ENCODE measurements at regions not wholly inside any gene's neighbourhood (a gene's known extent, or its start where the extent isn't known, plus 50 kb on each side); places are given as distances from the start of the nearest gene placed in this dataset.

- TF ChIP-seq, protein P1, sequence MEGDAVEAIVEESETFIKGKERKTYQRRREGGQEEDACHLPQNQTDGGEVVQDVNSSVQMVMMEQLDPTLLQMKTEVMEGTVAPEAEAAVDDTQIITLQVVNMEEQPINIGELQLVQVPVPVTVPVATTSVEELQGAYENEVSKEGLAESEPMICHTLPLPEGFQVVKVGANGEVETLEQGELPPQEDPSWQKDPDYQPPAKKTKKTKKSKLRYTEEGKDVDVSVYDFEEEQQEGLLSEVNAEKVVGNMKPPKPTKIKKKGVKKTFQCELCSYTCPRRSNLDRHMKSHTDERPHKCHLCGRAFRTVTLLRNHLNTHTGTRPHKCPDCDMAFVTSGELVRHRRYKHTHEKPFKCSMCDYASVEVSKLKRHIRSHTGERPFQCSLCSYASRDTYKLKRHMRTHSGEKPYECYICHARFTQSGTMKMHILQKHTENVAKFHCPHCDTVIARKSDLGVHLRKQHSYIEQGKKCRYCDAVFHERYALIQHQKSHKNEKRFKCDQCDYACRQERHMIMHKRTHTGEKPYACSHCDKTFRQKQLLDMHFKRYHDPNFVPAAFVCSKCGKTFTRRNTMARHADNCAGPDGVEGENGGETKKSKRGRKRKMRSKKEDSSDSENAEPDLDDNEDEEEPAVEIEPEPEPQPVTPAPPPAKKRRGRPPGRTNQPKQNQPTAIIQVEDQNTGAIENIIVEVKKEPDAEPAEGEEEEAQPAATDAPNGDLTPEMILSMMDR (IDR thresholded peaks at IDR 0.05) = no peak
- no peak for TF ChIP-seq POLR2A (IDR thresholded peaks at IDR 0.05)
- no peak for TF ChIP-seq EP300 (IDR thresholded peaks at IDR 0.05)
- no peak for TF ChIP-seq POLR2AphosphoS5 (IDR thresholded peaks at IDR 0.05)
- Histone ChIP-seq H3K4me1 (no peaks in the 10 kb centered on the region), H3K27ac (no peak overlapping the region), H3K27me3 (peaks cover 5% of the 10 kb centered on the region), H3K9me3 (peaks cover 0 to 42% (median 0%) of the 10 kb centered on the region in 3 donors), H3K4me3 (no peak overlapping the region), H3K36me3 (no peaks in the 10 kb centered on the region)
- no peak for ATAC-seq
- 92 to 100% methylated on average over 1 to 6 of the region's 6 CpGs for whole genome bisulfite sequencing, 2 donors (ENCODE audit: low coverage in 1 of 2)
Observed at GRCh38 chr2:172193331-172194089, 90.8 kb upstream of the DLX2 start.

GRCh38 chr2:172195836-172196376 lies 93.2 kb upstream of the DLX2 start:
- Histone ChIP-seq H3K4me1 (no peaks in the 10 kb centered on the region), H3K27ac (no peak overlapping the region), H3K36me3 (no peaks in the 10 kb centered on the region), H3K9me3 (peaks cover 0 to 53% (median 0%) of the 10 kb centered on the region in 3 donors), H3K4me3 (no peak overlapping the region), H3K27me3 (peaks cover 5% of the 10 kb centered on the region)
- TF ChIP-seq POLR2A (IDR thresholded peaks at IDR 0.05) (no peak), POLR2AphosphoS5 (IDR thresholded peaks at IDR 0.05) (no peak), EP300 (IDR thresholded peaks at IDR 0.05) (no peak)
- TF ChIP-seq, protein P1 (IDR thresholded peaks at IDR 0.05) = no peak
- 40% methylated on average over 2 of the region's 6 CpGs; no CpG with 5 or more reads in 1 of the 2 donors for WGBS, 2 donors (ENCODE audit: low coverage in 1 of 2)
- ATAC-seq = no peak

DNA sequence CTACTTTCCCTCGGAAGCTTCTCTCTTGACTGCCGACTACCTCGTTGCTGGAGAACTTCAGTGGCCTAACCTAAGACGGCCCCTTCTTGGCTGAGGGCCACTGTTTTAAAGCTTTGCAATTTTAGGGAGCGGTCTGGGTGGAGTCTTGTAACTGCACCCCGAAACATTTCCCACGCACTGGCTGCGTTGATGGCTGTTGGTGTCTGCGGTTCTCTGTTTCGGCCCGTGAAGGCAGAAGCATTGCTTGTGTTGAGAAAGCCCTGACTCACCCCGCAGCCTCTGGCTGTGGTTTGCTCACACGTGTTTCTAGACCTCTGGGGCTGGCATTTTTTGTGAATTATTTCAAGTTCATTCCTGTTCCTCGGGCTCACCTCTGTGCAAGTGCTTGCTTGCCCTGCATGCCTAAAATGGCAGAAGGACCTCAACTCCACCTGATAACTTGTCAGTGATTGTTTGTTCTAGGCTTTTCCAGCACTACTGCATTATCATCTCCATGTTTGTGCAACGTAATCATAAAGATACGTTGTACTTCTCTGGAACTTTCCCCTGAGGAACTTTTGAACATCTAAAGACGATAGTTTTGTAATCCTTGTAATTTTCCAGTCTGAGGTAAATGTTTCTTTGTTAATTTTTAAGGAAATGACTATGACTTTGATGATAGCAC lies 94.2 kb upstream of the DLX2 start:
- H3K27me3 ChIP-seq = peaks cover 5% of the 10 kb centered on the region
- no peak overlapping the region for H3K4me3 ChIP-seq
- WGBS, 2 donors (ENCODE audit: low coverage in 1 of 2) = 75 to 85% methylated on average over 13 to 17 of the region's 17 CpGs
- no peaks in the 10 kb centered on the region for H3K36me3 ChIP-seq
- ATAC-seq = no peak
- H3K4me1 ChIP-seq = no peaks in the 10 kb centered on the region
- H3K9me3 ChIP-seq = peaks cover 0 to 53% (median 0%) of the 10 kb centered on the region in 3 donors
- H3K27ac ChIP-seq = no peak overlapping the region
- TF ChIP-seq, protein P1 (IDR thresholded peaks at IDR 0.05) = no peak
- TF ChIP-seq POLR2A (IDR thresholded peaks at IDR 0.05) (no peak), POLR2AphosphoS5 (IDR thresholded peaks at IDR 0.05) (no peak), EP300 (IDR thresholded peaks at IDR 0.05) (no peak)

DNA sequence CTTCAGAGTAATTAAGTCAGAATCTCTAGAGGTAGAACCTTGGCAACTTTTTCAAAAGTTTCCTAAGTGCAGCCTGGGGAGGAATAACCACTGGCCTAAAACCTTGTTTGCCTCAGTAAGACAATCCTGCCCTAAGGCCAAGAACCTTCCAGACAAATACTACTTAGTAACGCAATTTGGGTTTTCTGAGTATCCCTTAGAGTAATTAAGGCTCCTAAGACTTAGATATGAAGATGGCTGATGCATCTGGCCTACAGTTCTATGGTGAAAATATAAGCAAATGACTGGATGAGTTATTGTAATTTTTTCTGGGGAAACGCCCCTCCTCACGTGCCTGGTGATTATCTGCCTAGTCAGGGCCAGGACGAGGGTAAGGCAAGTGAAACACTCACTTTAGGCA lies 95.7 kb upstream of the DLX2 start:
- H3K4me1 ChIP-seq = no peaks in the 10 kb centered on the region
- peaks cover 5% of the 10 kb centered on the region for H3K27me3 ChIP-seq
- WGBS, 2 donors (ENCODE audit: low coverage in 1 of 2) = 59 to 71% methylated on average over 4 of the region's 4 CpGs
- no peak overlapping the region for H3K4me3 ChIP-seq
- H3K9me3 ChIP-seq = peaks cover 0 to 39% (median 0%) of the 10 kb centered on the region in 3 donors
- no peaks in the 10 kb centered on the region for H3K36me3 ChIP-seq
- H3K27ac ChIP-seq = no peak overlapping the region
- TF ChIP-seq POLR2AphosphoS5 (IDR thresholded peaks at IDR 0.05) = no peak
- no peak for ATAC-seq

DNA sequence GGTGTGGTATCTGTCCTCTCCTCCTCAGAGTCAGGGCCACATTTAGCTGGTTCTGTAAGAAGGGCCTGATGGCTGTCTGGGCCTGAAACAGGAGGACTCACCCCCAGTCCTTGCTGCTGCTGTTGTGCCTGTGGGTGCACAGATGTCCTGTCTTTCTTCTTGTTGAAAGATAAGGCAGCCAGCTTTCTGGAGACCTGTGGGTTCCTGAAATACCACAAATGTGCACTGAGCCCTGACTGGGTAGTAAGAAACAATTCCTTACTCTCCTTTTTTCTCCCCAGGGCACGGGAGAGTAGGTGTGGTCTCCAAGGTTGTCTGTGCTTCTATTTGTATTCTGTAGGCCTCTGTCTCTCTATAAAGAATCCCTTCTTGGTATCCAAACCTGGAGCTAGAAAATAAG lies 96.2 kb upstream of the DLX2 start:
- no peak overlapping the region for H3K27ac ChIP-seq
- WGBS, 2 donors (ENCODE audit: low coverage in 1 of 2) = 33% methylated on average over 1 of the region's 1 CpG; no CpG with 5 or more reads in 1 of the 2 donors
- TF ChIP-seq POLR2A (IDR thresholded peaks at IDR 0.05) (no peak), POLR2AphosphoS5 (IDR thresholded peaks at IDR 0.05) (no peak), EP300 (IDR thresholded peaks at IDR 0.05) (no peak)
- TF ChIP-seq, protein P1 (IDR thresholded peaks at IDR 0.05) = no peak
- H3K4me3 ChIP-seq = no peak overlapping the region
- no peaks in the 10 kb centered on the region for H3K4me1 ChIP-seq
- H3K9me3 ChIP-seq = peaks cover 0 to 34% (median 0%) of the 10 kb centered on the region in 3 donors
- peaks cover 5% of the 10 kb centered on the region for H3K27me3 ChIP-seq
- H3K36me3 ChIP-seq = no peaks in the 10 kb centered on the region
- no peak for ATAC-seq
